MM.1S (cell line): ENCODE measurements at regions not wholly inside any gene's neighbourhood (a gene's known extent, or its start where the extent isn't known, plus 50 kb on each side); places are given as distances from the start of the nearest gene placed in this dataset.
"Not testable (repeated sequence)": the region's sequence is repeated elsewhere in the genome, so short reads cannot be mapped to it uniquely, and the experiment has no call there.

Experiments used
- DNase-seq: peaks from one replicate; pipeline ENCODE4 v3.0.0-alpha.2; 2015
- H2AFZ ChIP-seq: fragments of 300-600 bp; sonication (generic); 2 replicates; pipeline ENCODE4 v1.6.0; 2016; ENCODE audit warnings: antibody characterized with exemption, low read length
- H3F3A ChIP-seq: fragments of 300-600 bp; sonication (generic); 2 replicates; pipeline ENCODE4 v1.6.1; 2016; ENCODE audit warnings: mild to moderate bottlenecking, antibody characterized with exemption, low read length, moderate library complexity, mixed read lengths; ENCODE audit not compliant: insufficient read depth
- H3K27ac ChIP-seq: fragments of 300-600 bp; sonication (generic); 2 replicates; pipeline ENCODE4 v1.5.1; 2016; ENCODE audit warnings: mild to moderate bottlenecking, low read length
- H3K27me3 ChIP-seq: fragments of 300-600 bp; sonication (generic); replicated peaks from 2 replicates; pipeline ENCODE4 v1.6.0; 2016; ENCODE audit warnings: low read length; ENCODE audit not compliant: insufficient read depth
- H3K36me3 ChIP-seq: fragments of 300-600 bp; sonication (generic); replicated peaks from 2 replicates; pipeline ENCODE4 v1.6.1; 2016; ENCODE audit warnings: mild to moderate bottlenecking, low read length, mixed read lengths; ENCODE audit not compliant: insufficient read depth
- H3K4me1 ChIP-seq: fragments of 300-600 bp; sonication (generic); 2 replicates; pipeline ENCODE4 v1.6.1; 2016; ENCODE audit warnings: low read length, mixed read lengths
- H3K4me2 ChIP-seq: fragments of 300-600 bp; sonication (generic); 2 replicates; pipeline ENCODE4 v1.6.0; 2016; ENCODE audit warnings: low read depth, low read length
- H3K4me3 ChIP-seq: fragments of 300-600 bp; sonication (generic); 2 replicates; pipeline ENCODE4 v1.5.1; 2016; ENCODE audit warnings: low read length, mixed read lengths
- H3K79me2 ChIP-seq: fragments of 300-600 bp; sonication (generic); 2 replicates; pipeline ENCODE4 v1.6.1; 2016; ENCODE audit warnings: mixed run types, low read length, mixed read lengths
- H3K9ac ChIP-seq: fragments of 300-600 bp; sonication (generic); 2 replicates; pipeline ENCODE4 v1.6.1; 2016; ENCODE audit warnings: low read length, mixed read lengths
- H3K9me2 ChIP-seq: fragments of 300-600 bp; sonication (generic); replicated peaks from 2 replicates; pipeline ENCODE4 v1.6.1; 2016; ENCODE audit warnings: mild to moderate bottlenecking, low read length, mixed read lengths; ENCODE audit not compliant: insufficient read depth
- H3K9me3 ChIP-seq: fragments of 300-600 bp; sonication (generic); replicated peaks from 2 replicates; pipeline ENCODE4 v1.6.1; 2016; ENCODE audit warnings: mild to moderate bottlenecking, low read length, mixed read lengths; ENCODE audit not compliant: insufficient read depth
- H4K20me1 ChIP-seq: fragments of 300-600 bp; sonication (generic); 2 replicates; pipeline ENCODE4 v1.6.1; 2016; ENCODE audit warnings: mild to moderate bottlenecking, low read length, moderate library complexity, mixed read lengths; ENCODE audit not compliant: insufficient read depth
- EZH2 ChIP-seq: fragments of 300-600 bp; sonication (generic); optimal IDR thresholded peaks from 2 replicates; pipeline ENCODE3; 2017; ENCODE audit warnings: low read depth, mild to moderate bottlenecking, antibody characterized with exemption, low read length, mixed read lengths
- EZH2phosphoT487 ChIP-seq: fragments of 300-600 bp; sonication (generic); IDR thresholded peaks from 2 replicates; pipeline ENCODE4 v1.6.1; 2018; ENCODE audit warnings: antibody characterized with exemption, low read length
- TF ChIP-seq, protein P1 (sequence below): fragments of 300-600 bp; sonication (generic); IDR thresholded peaks from 2 replicates; pipeline ENCODE4 v1.5.1; 2016; ENCODE audit warnings: antibody characterized with exemption, low read length, mixed read lengths

DNA sequence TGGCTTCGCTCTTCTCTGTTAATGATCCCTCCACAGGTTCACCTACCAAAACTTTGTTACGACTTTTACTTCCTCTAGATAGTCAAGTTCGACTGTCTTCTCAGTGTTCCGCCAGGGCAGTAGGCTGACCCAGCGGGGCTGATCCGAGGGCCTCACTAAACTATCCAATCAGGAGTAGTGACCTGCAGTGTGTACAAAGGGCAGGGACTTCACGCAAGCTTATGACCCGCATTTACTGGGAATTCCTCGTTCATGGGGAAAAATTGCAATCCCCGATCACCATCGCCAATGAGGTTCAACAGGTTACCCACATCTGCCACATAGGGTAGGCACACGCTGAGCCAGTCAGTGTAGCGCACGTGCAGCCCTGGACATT is 771.4 kb upstream of the DEFB115 start:
- no peak for DNase-seq
- TF ChIP-seq EZH2phosphoT487 (no peak), EZH2 (no peak)
- TF ChIP-seq, protein P1, sequence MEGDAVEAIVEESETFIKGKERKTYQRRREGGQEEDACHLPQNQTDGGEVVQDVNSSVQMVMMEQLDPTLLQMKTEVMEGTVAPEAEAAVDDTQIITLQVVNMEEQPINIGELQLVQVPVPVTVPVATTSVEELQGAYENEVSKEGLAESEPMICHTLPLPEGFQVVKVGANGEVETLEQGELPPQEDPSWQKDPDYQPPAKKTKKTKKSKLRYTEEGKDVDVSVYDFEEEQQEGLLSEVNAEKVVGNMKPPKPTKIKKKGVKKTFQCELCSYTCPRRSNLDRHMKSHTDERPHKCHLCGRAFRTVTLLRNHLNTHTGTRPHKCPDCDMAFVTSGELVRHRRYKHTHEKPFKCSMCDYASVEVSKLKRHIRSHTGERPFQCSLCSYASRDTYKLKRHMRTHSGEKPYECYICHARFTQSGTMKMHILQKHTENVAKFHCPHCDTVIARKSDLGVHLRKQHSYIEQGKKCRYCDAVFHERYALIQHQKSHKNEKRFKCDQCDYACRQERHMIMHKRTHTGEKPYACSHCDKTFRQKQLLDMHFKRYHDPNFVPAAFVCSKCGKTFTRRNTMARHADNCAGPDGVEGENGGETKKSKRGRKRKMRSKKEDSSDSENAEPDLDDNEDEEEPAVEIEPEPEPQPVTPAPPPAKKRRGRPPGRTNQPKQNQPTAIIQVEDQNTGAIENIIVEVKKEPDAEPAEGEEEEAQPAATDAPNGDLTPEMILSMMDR = no peak
- Histone ChIP-seq H3K27me3 (no peaks in the 10 kb centered on the region), H4K20me1 (no peaks in the 10 kb centered on the region), H3K9me3 (no peaks in the 10 kb centered on the region), H3K9me2 (no peaks in the 10 kb centered on the region), H3K79me2 (no peaks in the 10 kb centered on the region), H2AFZ (no peak overlapping the region), H3K9ac (no peak overlapping the region), H3K36me3 (no peaks in the 10 kb centered on the region), H3K27ac (no peak overlapping the region), H3F3A (no peaks in the 10 kb centered on the region), H3K4me3 (no peak overlapping the region), H3K4me2 (no peak overlapping the region), H3K4me1 (no peaks in the 10 kb centered on the region)

DNA sequence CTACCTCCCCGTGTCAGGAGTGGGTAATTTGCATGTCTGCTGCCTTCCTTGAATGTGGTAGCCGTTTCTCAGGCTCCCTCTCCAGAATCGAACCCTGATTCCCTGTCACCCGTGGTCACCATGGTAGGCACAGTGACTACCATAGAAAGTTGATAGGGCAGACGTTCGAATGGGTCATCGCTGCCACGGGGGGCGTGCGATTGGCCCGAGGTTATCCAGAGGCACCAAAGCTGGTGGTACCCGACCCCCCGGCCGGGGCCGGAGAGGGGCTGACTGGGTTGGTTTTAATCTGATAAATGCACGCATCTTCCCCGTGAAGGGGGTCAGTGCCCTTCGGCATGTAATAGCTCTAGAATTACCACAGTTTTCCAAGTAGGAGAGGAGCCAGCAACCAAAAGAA is 770.0 kb upstream of the DEFB115 start:
- not testable (repeated sequence) for H3K79me2 ChIP-seq, H3K27me3 ChIP-seq, H3K4me1 ChIP-seq, H3K4me3 ChIP-seq, H3K4me2 ChIP-seq, H3K36me3 ChIP-seq, H3F3A ChIP-seq, H3K9me3 ChIP-seq, H3K27ac ChIP-seq, H4K20me1 ChIP-seq, H3K9me2 ChIP-seq, H2AFZ ChIP-seq, DNase-seq, H3K9ac ChIP-seq

DNA sequence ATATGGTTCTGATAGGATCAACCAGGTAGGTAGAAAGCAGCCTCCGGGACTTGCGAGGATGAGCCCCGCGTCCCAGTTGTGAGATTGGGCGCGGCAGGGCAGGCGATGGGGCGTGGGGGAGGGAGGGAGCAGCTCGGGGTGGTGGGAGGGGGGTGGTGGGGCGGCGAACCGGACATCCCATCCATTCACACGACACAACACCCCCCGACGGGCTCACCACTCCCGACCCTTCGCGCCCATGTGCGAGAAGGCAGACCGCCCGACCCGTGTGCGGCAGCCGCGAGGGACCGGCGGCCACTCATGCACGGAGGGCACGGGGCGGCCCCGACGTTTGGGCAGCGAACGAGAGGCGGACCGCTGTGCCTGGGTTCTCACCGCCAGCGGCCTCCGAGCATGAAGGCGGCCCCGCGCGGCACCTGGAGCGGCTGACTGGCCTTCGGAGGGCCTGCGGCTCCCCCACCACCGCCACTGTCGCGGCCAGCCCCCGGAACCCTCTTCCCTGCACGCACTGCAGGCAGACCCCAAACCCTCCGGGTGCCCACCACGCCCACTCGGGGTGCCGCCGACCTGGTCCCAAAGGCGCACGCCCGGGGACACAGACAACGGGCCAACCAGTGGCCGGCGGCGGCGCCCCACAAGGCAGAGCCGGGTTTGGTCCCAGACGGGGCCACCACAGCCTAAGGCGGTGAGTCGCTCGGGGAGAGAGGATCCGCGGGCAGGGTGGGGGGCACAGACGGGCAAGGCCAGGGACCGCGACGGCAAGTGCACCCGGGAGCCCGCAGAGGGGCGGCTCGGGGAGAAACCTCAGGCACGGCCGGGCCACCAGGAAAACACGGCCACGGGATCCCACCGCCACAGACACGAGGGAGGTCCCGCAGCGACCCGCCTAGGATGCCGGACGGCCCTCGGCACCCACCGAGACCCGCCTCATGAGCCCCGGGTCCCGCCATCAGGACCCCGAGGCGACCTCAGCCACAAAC is 769.2 kb upstream of the DEFB115 start:
- Histone ChIP-seq H3K9ac (no peak overlapping the region), H3K9me3 (no peaks in the 10 kb centered on the region), H4K20me1 (no peaks in the 10 kb centered on the region), H2AFZ (no peak overlapping the region), H3K4me3 (no peak overlapping the region), H3K27ac (no peak overlapping the region), H3K27me3 (no peaks in the 10 kb centered on the region), H3F3A (no peaks in the 10 kb centered on the region), H3K4me2 (no peak overlapping the region), H3K9me2 (no peaks in the 10 kb centered on the region), H3K4me1 (no peaks in the 10 kb centered on the region), H3K36me3 (no peaks in the 10 kb centered on the region), H3K79me2 (no peaks in the 10 kb centered on the region)
- DNase-seq = no peak
- TF ChIP-seq, protein P1 = no peak
- TF ChIP-seq EZH2 = no peak

DNA sequence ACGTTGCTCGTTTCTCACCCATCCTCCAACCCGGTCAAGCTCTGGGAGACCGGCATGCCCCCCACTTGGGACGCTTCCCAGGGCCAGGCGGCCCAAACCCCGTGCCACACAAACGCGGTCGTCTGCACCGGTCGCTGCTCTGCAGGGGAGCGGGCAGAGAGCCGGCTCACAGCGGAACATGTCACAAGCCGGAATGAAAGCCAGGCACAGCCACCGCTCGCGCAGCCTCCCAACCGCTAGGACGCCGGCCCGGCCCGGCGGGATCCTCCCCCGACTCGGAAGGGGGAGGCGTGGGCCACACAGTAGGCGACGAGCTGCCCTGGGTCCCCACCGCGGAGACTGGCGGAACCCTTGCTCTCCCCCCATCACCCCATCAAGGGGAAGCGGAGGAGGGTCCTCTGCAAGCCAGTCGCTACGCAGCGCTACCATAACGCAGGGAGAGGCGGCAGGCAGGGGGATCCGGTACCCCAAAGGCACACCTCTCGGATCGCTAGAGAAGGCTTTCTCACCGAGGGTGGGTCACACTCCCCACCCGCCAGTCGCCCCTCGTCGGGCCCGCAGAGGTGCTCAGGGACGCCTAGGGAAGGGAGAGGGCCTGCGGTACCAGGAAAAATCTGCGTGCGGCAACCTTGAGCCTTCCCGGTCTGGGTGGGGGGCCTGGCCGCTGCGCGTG is 768.4 kb upstream of the DEFB115 start:
- no peak for DNase-seq
- Histone ChIP-seq H3K36me3 (no peaks in the 10 kb centered on the region), H3F3A (no peaks in the 10 kb centered on the region), H3K27ac (no peak overlapping the region), H2AFZ (no peak overlapping the region), H3K9me2 (no peaks in the 10 kb centered on the region), H3K4me3 (no peak overlapping the region), H4K20me1 (no peaks in the 10 kb centered on the region), H3K27me3 (no peaks in the 10 kb centered on the region), H3K4me1 (no peaks in the 10 kb centered on the region), H3K79me2 (no peaks in the 10 kb centered on the region), H3K9ac (no peak overlapping the region), H3K4me2 (no peak overlapping the region), H3K9me3 (no peaks in the 10 kb centered on the region)
- TF ChIP-seq EZH2phosphoT487 (no peak), EZH2 (no peak)
- TF ChIP-seq, protein P1 = no peak
